ENCODE measurements at regions not wholly inside any gene's neighbourhood (a gene's known extent, or its start where the extent isn't known, plus 50 kb on each side); places are given as distances from the start of the nearest gene placed in this dataset.

- H2AFZ ChIP-seq (ENCODE audit: low read depth, low read length, severe bottlenecking) = no peak overlapping the region
- H3K27me3 ChIP-seq (ENCODE audit: low read length) = no peaks in the 10 kb centered on the region
- H3F3A ChIP-seq (ENCODE audit: insufficient read depth) = no peaks in the 10 kb centered on the region
- no peak overlapping the region for H3K4me3 ChIP-seq (ENCODE audit: insufficient read depth, low read length, poor library complexity, severe bottlenecking)
- H3K36me3 ChIP-seq (ENCODE audit: low read length) = no peaks in the 10 kb centered on the region
- no peak overlapping the region for H3K4me2 ChIP-seq (ENCODE audit: low read depth, low read length, poor library complexity, severe bottlenecking)
- no peaks in the 10 kb centered on the region for H4K20me1 ChIP-seq (ENCODE audit: low read depth, low read length)
- H3K9ac ChIP-seq (ENCODE audit: low read length) = no peak overlapping the region
- no peak overlapping the region for H3K27ac ChIP-seq (ENCODE audit: low read depth, low read length)
- no peaks in the 10 kb centered on the region for H3K9me2 ChIP-seq (replicated peaks; ENCODE audit: insufficient read depth, low read length)
- TF ChIP-seq EZH2phosphoT487 (conservative IDR thresholded peaks at IDR 0.05; ENCODE audit: low read length) (no peak), CTCF (IDR thresholded peaks at IDR 0.05; ENCODE audit: insufficient read depth, low read length, poor library complexity, severe bottlenecking) (no peak)
- H3K79me2 ChIP-seq (ENCODE audit: insufficient read depth, low read length) = no peaks in the 10 kb centered on the region
- no peaks in the 10 kb centered on the region for H3K9me3 ChIP-seq (ENCODE audit: insufficient read depth, low read length)
These were observed 586.4 kb downstream of the GATA3 start for GRCh38 chr10:8640878-8641277.

DNA sequence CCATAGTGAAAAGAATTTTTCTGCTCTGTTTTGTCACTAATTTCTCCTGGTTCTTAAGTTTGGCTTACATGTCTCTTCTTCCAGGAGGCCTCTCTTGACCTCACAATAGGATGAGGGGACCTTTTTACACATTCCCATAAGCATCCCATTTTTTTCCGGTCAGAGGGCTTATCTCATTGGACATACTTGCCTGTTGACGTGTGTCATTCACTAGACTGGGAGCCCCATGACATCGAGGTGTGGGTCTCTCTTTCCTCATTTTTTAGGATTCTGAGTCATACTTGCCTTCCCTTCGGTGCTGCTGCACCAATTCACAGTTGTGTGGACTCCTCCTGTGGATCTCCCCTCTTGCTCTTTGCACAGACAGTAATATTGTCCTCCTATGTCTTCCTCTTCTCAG lies 601.8 kb downstream of the GATA3 start:
- Histone ChIP-seq H3K36me3 (ENCODE audit: low read length) (no peaks in the 10 kb centered on the region), H4K20me1 (ENCODE audit: low read depth, low read length) (no peaks in the 10 kb centered on the region), H3K27ac (ENCODE audit: low read depth, low read length) (no peak overlapping the region), H3K9ac (ENCODE audit: low read length) (no peak overlapping the region), H3K9me3 (ENCODE audit: insufficient read depth, low read length) (no peaks in the 10 kb centered on the region), H3K27me3 (ENCODE audit: low read length) (no peaks in the 10 kb centered on the region), H3K9me2 (replicated peaks; ENCODE audit: insufficient read depth, low read length) (no peaks in the 10 kb centered on the region), H3K79me2 (ENCODE audit: insufficient read depth, low read length) (no peaks in the 10 kb centered on the region), H3K4me3 (ENCODE audit: insufficient read depth, low read length, poor library complexity, severe bottlenecking) (no peak overlapping the region), H3K4me2 (ENCODE audit: low read depth, low read length, poor library complexity, severe bottlenecking) (no peak overlapping the region), H3F3A (ENCODE audit: insufficient read depth) (no peaks in the 10 kb centered on the region), H2AFZ (ENCODE audit: low read depth, low read length, severe bottlenecking) (no peak overlapping the region)
- TF ChIP-seq CTCF (IDR thresholded peaks at IDR 0.05; ENCODE audit: insufficient read depth, low read length, poor library complexity, severe bottlenecking) (no peak), EZH2phosphoT487 (conservative IDR thresholded peaks at IDR 0.05; ENCODE audit: low read length) (no peak)

GRCh38 chr10:8659982-8660381 lies 605.5 kb downstream of the GATA3 start:
- H3K36me3 ChIP-seq (ENCODE audit: low read length) = no peaks in the 10 kb centered on the region
- H3K9ac ChIP-seq (ENCODE audit: low read length) = no peak overlapping the region
- no peaks in the 10 kb centered on the region for H3K27me3 ChIP-seq (ENCODE audit: low read length)
- no peak overlapping the region for H3K4me2 ChIP-seq (ENCODE audit: low read depth, low read length, poor library complexity, severe bottlenecking)
- TF ChIP-seq CTCF (IDR thresholded peaks at IDR 0.05; ENCODE audit: insufficient read depth, low read length, poor library complexity, severe bottlenecking) (no peak), EZH2phosphoT487 (conservative IDR thresholded peaks at IDR 0.05; ENCODE audit: low read length) (no peak)
- no peaks in the 10 kb centered on the region for H3K9me3 ChIP-seq (ENCODE audit: insufficient read depth, low read length)
- no peak overlapping the region for H2AFZ ChIP-seq (ENCODE audit: low read depth, low read length, severe bottlenecking)
- H3K9me2 ChIP-seq (replicated peaks; ENCODE audit: insufficient read depth, low read length) = no peaks in the 10 kb centered on the region
- H3K79me2 ChIP-seq (ENCODE audit: insufficient read depth, low read length) = no peaks in the 10 kb centered on the region
- no peaks in the 10 kb centered on the region for H4K20me1 ChIP-seq (ENCODE audit: low read depth, low read length)
- H3K27ac ChIP-seq (ENCODE audit: low read depth, low read length) = no peak overlapping the region
- no peak overlapping the region for H3K4me3 ChIP-seq (ENCODE audit: insufficient read depth, low read length, poor library complexity, severe bottlenecking)
- no peaks in the 10 kb centered on the region for H3F3A ChIP-seq (ENCODE audit: insufficient read depth)

DNA sequence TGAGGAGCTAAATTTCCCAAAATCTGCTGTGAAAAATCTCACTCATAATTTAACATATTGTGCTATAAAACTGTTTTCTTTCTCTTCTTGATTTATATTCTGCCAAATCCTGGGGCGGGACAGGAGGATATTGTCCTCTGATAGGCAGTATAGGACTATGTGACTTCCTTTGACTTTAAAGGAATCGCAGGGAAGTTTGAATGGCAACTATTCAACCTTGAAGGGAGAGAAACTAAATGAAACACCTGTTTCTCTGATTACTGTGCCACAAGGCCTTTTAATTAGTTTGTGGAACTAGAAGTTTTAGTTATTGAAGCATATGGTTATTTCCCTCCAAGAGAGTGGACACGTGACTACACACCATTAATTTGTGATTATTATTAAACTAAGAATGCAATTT lies 607.4 kb downstream of the GATA3 start:
- H3K9ac ChIP-seq (ENCODE audit: low read length) = no peak overlapping the region
- TF ChIP-seq CTCF (IDR thresholded peaks at IDR 0.05; ENCODE audit: insufficient read depth, low read length, poor library complexity, severe bottlenecking) (no peak), EZH2phosphoT487 (conservative IDR thresholded peaks at IDR 0.05; ENCODE audit: low read length) (no peak)
- no peaks in the 10 kb centered on the region for H3K9me2 ChIP-seq (replicated peaks; ENCODE audit: insufficient read depth, low read length)
- no peak overlapping the region for H2AFZ ChIP-seq (ENCODE audit: low read depth, low read length, severe bottlenecking)
- no peaks in the 10 kb centered on the region for H3K36me3 ChIP-seq (ENCODE audit: low read length)
- no peaks in the 10 kb centered on the region for H4K20me1 ChIP-seq (ENCODE audit: low read depth, low read length)
- no peaks in the 10 kb centered on the region for H3K27me3 ChIP-seq (ENCODE audit: low read length)
- no peak overlapping the region for H3K4me3 ChIP-seq (ENCODE audit: insufficient read depth, low read length, poor library complexity, severe bottlenecking)
- H3K27ac ChIP-seq (ENCODE audit: low read depth, low read length) = no peak overlapping the region
- no peak overlapping the region for H3K4me2 ChIP-seq (ENCODE audit: low read depth, low read length, poor library complexity, severe bottlenecking)
- H3K79me2 ChIP-seq (ENCODE audit: insufficient read depth, low read length) = no peaks in the 10 kb centered on the region
- H3F3A ChIP-seq (ENCODE audit: insufficient read depth) = no peaks in the 10 kb centered on the region
- no peaks in the 10 kb centered on the region for H3K9me3 ChIP-seq (ENCODE audit: insufficient read depth, low read length)
